M059J (cell line): ENCODE measurements at regions not wholly inside any gene's neighbourhood (a gene's known extent, or its start where the extent isn't known, plus 50 kb on each side); places are given as distances from the start of the nearest gene placed in this dataset.

Experiments used
- DNase-seq: peaks from one replicate; pipeline ENCODE4 v3.0.0-alpha.2; 2012; ENCODE audit warnings: low read depth

- DNase-seq, result no peak
These were observed 331.3 kb downstream of the MN1 start for GRCh38 chr22:27470169-27470772.

- no peak for DNase-seq
These were observed 328.6 kb downstream of the MN1 start for GRCh38 chr22:27472975-27473374.

GRCh38 chr22:27473533-27473932, 328.0 kb downstream of the MN1 start:
- DNase-seq, result no peak

- peak; percentile 49 for DNase-seq
These were observed 327.4 kb downstream of the MN1 start for GRCh38 chr22:27474112-27474571.

- peak; percentile 97 for DNase-seq
These were observed 326.6 kb downstream of the MN1 start for GRCh38 chr22:27474711-27475547.

- DNase-seq, result peak; percentile 40
These were observed 326.0 kb downstream of the MN1 start for GRCh38 chr22:27475548-27475897.

- DNase-seq, result no peak
These were observed 325.2 kb downstream of the MN1 start for GRCh38 chr22:27476318-27476717.

GRCh38 chr22:27476729-27477128, 324.8 kb downstream of the MN1 start:
- DNase-seq, result peak; percentile 88

GRCh38 chr22:27477171-27477570, 324.4 kb downstream of the MN1 start:
- no peak for DNase-seq

GRCh38 chr22:27480487-27480886, 321.1 kb downstream of the MN1 start:
- DNase-seq, result no peak

GRCh38 chr22:27482402-27482801, 319.2 kb downstream of the MN1 start:
- no peak for DNase-seq

GRCh38 chr22:27483095-27483785, 318.3 kb downstream of the MN1 start:
- no peak for DNase-seq

- no peak for DNase-seq
These were observed 315.7 kb downstream of the MN1 start for GRCh38 chr22:27485842-27486241.

- peak; percentile 64 for DNase-seq
These were observed 313.7 kb downstream of the MN1 start for GRCh38 chr22:27487600-27488452.

- no peak for DNase-seq
These were observed 312.9 kb downstream of the MN1 start for GRCh38 chr22:27488456-27489177.

- DNase-seq, result no peak
These were observed 312.3 kb downstream of the MN1 start for GRCh38 chr22:27489178-27489675.

GRCh38 chr22:27490080-27490479, 311.5 kb downstream of the MN1 start:
- DNase-seq, result no peak

GRCh38 chr22:27491888-27492287, 309.7 kb downstream of the MN1 start:
- no peak for DNase-seq

GRCh38 chr22:27492566-27493201, 308.9 kb downstream of the MN1 start:
- DNase-seq, result peak; percentile 50

- no peak for DNase-seq
These were observed 307.8 kb downstream of the MN1 start for GRCh38 chr22:27493796-27494195.
